ENCODE measurements at regions not wholly inside any gene's neighbourhood (a gene's known extent, or its start where the extent isn't known, plus 50 kb on each side); places are given as distances from the start of the nearest gene placed in this dataset.

- CTCF ChIA-PET: no interaction called here
- Histone ChIP-seq H3K36me3 (ENCODE audit: control insufficient read depth in 2 of 2, extremely low read depth in 1 of 2, insufficient read depth in 2 of 2, low read length in 2 of 2) (no peaks in the 10 kb centered on the region), H3K9me1 (replicated peaks; ENCODE audit: control insufficient read depth, extremely low read depth, insufficient read depth, low read length) (no peaks in the 10 kb centered on the region), H3K4me1 (ENCODE audit: control insufficient read depth, extremely low read depth, insufficient read depth, low read length) (no peaks in the 10 kb centered on the region), H3K27ac (ENCODE audit: insufficient read depth, low read depth, low read length) (no peak overlapping the region), H2AFZ (ENCODE audit: low read depth, low read length) (no peak overlapping the region), H3K9me3 (replicated peaks; ENCODE audit: control insufficient read depth, insufficient read depth, low read length) (no peaks in the 10 kb centered on the region), H3K4me3 (replicated peaks in 1 of 3; ENCODE audit: insufficient read depth in 1 of 3, low read depth in 1 of 3, low read length in 3 of 3) (no peak overlapping the region), H3K79me2 (ENCODE audit: control insufficient read depth, insufficient read depth, low read length) (no peaks in the 10 kb centered on the region), H3K27me3 (ENCODE audit: control insufficient read depth in 2 of 2, insufficient read depth in 2 of 2, low read length in 2 of 2) (peaks cover 0 to 5% of the 10 kb centered on the region in 2 experiments), H4K20me1 (replicated peaks; ENCODE audit: control insufficient read depth, extremely low read depth, insufficient read depth, low read length) (no peaks in the 10 kb centered on the region), H3K4me2 (ENCODE audit: insufficient read depth, low read length) (no peak overlapping the region), H3K9ac (replicated peaks; ENCODE audit: extremely low read depth, insufficient read depth, low read length) (no peak overlapping the region)
- POLR2A ChIA-PET: no interaction called here
- DNase-seq (ENCODE audit: low read depth, low spot score) (no peak), FAIRE-seq (no peak)
- TF ChIP-seq POLR2A (IDR thresholded peaks at IDR 0.05; ENCODE audit: low read depth, low read length): no peak
- no peak for TF ChIP-seq JUN (IDR thresholded peaks at IDR 0.05; ENCODE audit: borderline replicate concordance, insufficient read depth, insufficient read length, low read depth)
- TF ChIP-seq POLR2AphosphoS5 (IDR thresholded peaks at IDR 0.05; ENCODE audit: insufficient read depth, low read depth, low read length): no peak
- TF ChIP-seq, protein P1, sequence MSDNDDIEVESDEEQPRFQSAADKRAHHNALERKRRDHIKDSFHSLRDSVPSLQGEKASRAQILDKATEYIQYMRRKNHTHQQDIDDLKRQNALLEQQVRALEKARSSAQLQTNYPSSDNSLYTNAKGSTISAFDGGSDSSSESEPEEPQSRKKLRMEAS (IDR thresholded peaks at IDR 0.05; ENCODE audit: insufficient read depth, insufficient read length): no peak
- TF ChIP-seq EZH2 (IDR thresholded peaks at IDR 0.05; ENCODE audit: borderline replicate concordance, low read depth, low read length, severe bottlenecking): no peak
- no peak for TF ChIP-seq FOS (IDR thresholded peaks at IDR 0.05; ENCODE audit: borderline replicate concordance, insufficient read depth, low read length)
- TF ChIP-seq CTCF (IDR thresholded peaks at IDR 0.05; ENCODE audit: extremely low read depth in 1 of 2, insufficient read depth in 1 of 2, low read depth in 1 of 2, low read length in 2 of 2): no peak
- BruUV-seq (replicated peaks): no TSS peak
- dilution Hi-C loops (cut with MboI; ENCODE audit: extremely low pct_ligation_motif_present, low sequenced_read_pairs) (no loop called here), intact Hi-C loops (cut with micrococcal nuclease) (no loop called here)
These were observed 153.0 kb upstream of the ARPP21 start for GRCh38 chr3:35486295-35486694.

All from endothelial cell of umbilical vein (primary cell).